ENCODE measurements at regions not wholly inside any gene's neighbourhood (a gene's known extent, or its start where the extent isn't known, plus 50 kb on each side); places are given as distances from the start of the nearest gene placed in this dataset.

DNA sequence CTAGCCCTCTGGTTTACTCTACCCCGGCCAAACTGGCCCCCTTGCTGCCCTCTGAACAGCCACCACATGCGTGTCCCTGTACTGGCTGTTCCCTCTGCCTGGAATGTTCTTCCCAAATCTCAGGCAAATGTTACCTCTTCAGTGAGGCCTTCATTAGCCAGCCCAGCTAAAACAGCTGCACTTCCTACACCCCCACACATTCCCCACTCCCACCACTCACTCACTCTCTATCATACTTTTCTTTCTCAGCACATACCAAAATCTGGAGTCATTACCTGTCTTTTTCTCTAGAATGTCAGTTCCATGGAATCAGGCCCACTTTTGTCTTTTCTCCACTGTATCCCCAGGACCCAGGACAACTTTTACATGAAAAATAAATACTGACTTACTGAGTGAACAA is 401.2 kb upstream of the SULF2 start:
- Histone ChIP-seq H3K9ac (ENCODE audit: low read depth, low read length) (no peak overlapping the region), H3K4me3 (ENCODE audit: low read length) (no peak overlapping the region), H3K27me3 (ENCODE audit: insufficient read depth, low read length) (no peaks in the 10 kb centered on the region), H3K27ac (ENCODE audit: low read depth, low read length) (no peak overlapping the region), H3K4me1 (ENCODE audit: insufficient read depth, low read length) (peaks cover 13% of the 10 kb centered on the region), H3K36me3 (ENCODE audit: insufficient read depth, low read length) (no peaks in the 10 kb centered on the region), H3K9me3 (ENCODE audit: insufficient read depth, low read depth, low read length) (peaks cover 2% of the 10 kb centered on the region; the same call in 1 of the 2 replicates)
- 77% methylated on average over 2 of the region's 2 CpGs for WGBS

DNA sequence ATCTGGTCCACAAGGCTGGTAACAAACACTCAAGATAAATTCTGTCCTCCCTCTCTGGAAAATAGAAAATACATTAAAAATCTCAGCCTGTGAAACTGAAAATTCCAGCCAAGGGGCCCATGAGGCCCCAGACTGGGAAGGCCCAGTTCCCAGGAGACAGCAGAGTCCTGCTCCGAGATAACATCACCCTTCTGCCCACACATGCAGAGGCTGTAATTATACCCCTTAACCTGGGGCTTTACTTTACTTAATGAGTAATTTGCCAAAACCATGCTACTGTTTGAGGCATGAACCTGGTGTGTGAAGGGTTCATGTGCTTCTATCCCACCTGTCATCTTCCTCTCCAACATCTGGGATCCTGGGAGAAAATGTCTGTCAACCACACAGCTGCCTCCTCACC is 398.9 kb upstream of the SULF2 start:
- H3K27ac ChIP-seq (ENCODE audit: low read depth, low read length), result no peak overlapping the region
- WGBS, result 93% methylated on average over 1 of the region's 1 CpG
- no peaks in the 10 kb centered on the region for H3K36me3 ChIP-seq (ENCODE audit: insufficient read depth, low read length)
- peaks cover 3% of the 10 kb centered on the region; the same call in 1 of the 2 replicates for H3K9me3 ChIP-seq (ENCODE audit: insufficient read depth, low read depth, low read length)
- H3K4me1 ChIP-seq (ENCODE audit: insufficient read depth, low read length), result peaks cover 8% of the 10 kb centered on the region
- no peak overlapping the region for H3K9ac ChIP-seq (ENCODE audit: low read depth, low read length)
- no peaks in the 10 kb centered on the region for H3K27me3 ChIP-seq (ENCODE audit: insufficient read depth, low read length)
- H3K4me3 ChIP-seq (ENCODE audit: low read length), result no peak overlapping the region

DNA sequence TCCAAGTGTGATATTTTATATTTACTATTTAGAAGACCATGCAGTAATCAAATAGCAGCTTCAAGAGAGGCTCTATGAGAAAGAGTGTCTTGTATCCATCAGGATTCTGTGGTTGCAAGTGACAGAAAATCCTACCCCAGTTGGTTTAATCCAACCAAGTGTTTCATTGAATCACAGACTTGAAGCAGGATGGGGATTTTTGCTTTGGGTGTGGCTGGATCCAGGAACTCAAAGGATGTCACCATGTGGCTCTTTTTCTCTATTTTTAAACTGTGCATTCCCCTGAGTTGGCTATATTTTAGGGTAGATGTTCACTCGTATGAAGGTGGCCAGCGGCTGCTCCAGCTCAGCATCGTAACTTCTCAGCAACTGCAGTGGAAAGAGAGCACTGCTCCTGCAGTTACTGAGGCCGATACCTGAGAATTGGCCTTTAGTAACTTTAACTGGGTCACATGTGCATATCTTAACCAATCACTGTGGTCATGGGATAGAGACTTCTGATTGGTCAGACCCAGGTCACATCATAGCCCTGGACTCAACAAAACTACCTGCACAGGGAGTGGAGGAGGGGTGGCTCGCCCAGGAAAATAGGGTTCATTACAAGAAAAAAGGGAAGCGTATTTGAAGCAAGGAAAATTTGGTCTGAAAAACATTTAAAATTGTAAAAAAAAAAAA is 396.1 kb upstream of the SULF2 start:
- H3K27me3 ChIP-seq (ENCODE audit: insufficient read depth, low read length), result no peaks in the 10 kb centered on the region
- H3K9me3 ChIP-seq (ENCODE audit: insufficient read depth, low read depth, low read length), result peaks cover 3% of the 10 kb centered on the region; the same call in 1 of the 2 replicates
- H3K4me3 ChIP-seq (ENCODE audit: low read length), result no peak overlapping the region
- H3K36me3 ChIP-seq (ENCODE audit: insufficient read depth, low read length), result no peaks in the 10 kb centered on the region
- peaks cover 21% of the 10 kb centered on the region for H3K4me1 ChIP-seq (ENCODE audit: insufficient read depth, low read length)
- WGBS, result 87% methylated on average over 4 of the region's 6 CpGs
- no peak overlapping the region for H3K9ac ChIP-seq (ENCODE audit: low read depth, low read length)
- no peak overlapping the region for H3K27ac ChIP-seq (ENCODE audit: low read depth, low read length)

DNA sequence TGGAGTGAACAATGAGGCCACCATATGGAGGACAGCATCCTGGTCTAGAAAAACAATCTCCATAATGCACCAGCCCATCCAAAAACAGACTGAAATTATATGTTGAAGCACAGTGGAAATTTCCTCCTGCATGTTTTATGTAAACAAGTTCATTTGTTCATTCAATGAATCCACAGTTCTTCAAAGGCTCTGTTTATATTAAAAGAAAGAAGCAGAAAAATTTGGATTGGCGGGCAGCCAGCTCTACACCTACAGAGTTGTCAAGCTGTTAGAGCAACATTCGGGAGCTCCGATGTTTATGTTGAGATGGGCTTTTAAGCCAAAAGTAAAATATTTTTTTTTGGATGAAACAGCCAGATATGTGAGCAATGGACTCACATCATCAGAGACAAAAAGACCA is 395.3 kb upstream of the SULF2 start:
- Histone ChIP-seq H3K9ac (ENCODE audit: low read depth, low read length) (no peak overlapping the region), H3K27ac (ENCODE audit: low read depth, low read length) (no peak overlapping the region), H3K4me1 (ENCODE audit: insufficient read depth, low read length) (peaks cover 17% of the 10 kb centered on the region), H3K9me3 (ENCODE audit: insufficient read depth, low read depth, low read length) (peaks cover 3% of the 10 kb centered on the region; the same call in 1 of the 2 replicates), H3K36me3 (ENCODE audit: insufficient read depth, low read length) (no peaks in the 10 kb centered on the region), H3K27me3 (ENCODE audit: insufficient read depth, low read length) (no peaks in the 10 kb centered on the region), H3K4me3 (ENCODE audit: low read length) (no peak overlapping the region)
- 85% methylated on average over 3 of the region's 3 CpGs for WGBS

DNA sequence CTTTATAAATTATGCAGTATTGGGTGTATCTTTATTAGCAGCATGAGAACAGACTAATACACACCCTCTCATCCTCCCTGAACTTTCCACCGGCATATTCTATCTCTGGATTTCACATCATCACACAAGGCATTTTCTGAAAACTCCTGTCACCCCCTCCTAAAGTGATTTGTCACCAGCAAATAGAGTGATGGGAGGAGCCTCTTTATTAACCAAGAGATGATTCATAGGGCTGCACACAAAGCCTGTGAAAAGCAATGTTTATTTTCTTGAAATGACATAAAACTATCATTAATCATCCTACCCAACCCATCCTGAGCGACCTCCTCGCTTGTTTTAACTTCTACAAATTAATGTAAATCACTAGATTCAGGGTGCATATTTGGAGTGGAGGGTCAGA is 394.7 kb upstream of the SULF2 start:
- WGBS, result 100% methylated on average over 2 of the region's 3 CpGs
- Histone ChIP-seq H3K9me3 (ENCODE audit: insufficient read depth, low read depth, low read length) (peaks cover 3% of the 10 kb centered on the region; the same call in 1 of the 2 replicates), H3K4me1 (ENCODE audit: insufficient read depth, low read length) (peaks cover 17% of the 10 kb centered on the region), H3K27ac (ENCODE audit: low read depth, low read length) (no peak overlapping the region), H3K4me3 (ENCODE audit: low read length) (no peak overlapping the region), H3K9ac (ENCODE audit: low read depth, low read length) (no peak overlapping the region), H3K27me3 (ENCODE audit: insufficient read depth, low read length) (no peaks in the 10 kb centered on the region), H3K36me3 (ENCODE audit: insufficient read depth, low read length) (no peaks in the 10 kb centered on the region)

DNA sequence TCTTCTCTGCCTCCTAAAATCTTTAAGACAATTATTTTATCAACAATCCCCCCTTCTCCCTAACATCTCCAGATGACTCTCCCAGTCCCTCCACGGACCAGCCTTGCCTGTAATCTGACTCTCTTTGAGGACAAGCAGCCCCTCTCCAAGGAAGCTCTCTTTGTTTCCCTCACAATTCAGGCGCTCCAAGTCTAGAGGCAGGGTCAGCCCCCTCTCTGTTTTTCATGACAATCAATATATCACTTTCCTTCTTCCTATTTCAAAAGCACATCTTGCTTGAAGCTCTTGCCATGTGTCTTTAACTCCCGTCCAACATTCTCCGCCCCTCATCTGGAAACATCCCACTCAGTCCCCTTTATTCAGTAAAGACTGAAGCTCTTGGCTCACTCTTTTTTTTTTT is 393.4 kb upstream of the SULF2 start:
- Histone ChIP-seq H3K9ac (ENCODE audit: low read depth, low read length) (no peak overlapping the region), H3K4me3 (ENCODE audit: low read length) (no peak overlapping the region), H3K27me3 (ENCODE audit: insufficient read depth, low read length) (no peaks in the 10 kb centered on the region), H3K27ac (ENCODE audit: low read depth, low read length) (no peak overlapping the region), H3K9me3 (ENCODE audit: insufficient read depth, low read depth, low read length) (peaks cover 3% of the 10 kb centered on the region; the same call in 1 of the 2 replicates), H3K36me3 (ENCODE audit: insufficient read depth, low read length) (no peaks in the 10 kb centered on the region), H3K4me1 (ENCODE audit: insufficient read depth, low read length) (peaks cover 17% of the 10 kb centered on the region)
- WGBS, result 26% methylated on average over 4 of the region's 4 CpGs

DNA sequence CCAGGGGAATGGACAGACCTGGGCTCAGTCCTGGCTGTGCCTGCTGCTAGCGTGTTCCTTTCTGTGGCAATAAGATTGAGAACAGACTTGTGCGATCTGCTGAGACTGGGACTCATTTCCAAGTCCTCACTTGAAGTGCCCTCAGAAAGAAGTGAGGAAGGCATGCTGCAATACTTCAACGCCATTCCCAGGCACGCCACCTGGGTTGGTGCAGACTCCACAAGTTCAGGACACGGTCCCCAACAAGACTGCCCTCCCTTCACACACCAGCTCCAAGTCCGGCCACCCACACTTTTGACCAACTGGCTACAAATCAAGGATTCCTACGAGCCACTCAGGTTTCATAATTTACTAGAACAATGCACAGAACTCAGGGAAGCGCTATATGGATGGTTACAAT is 391.8 kb upstream of the SULF2 start:
- H3K27me3 ChIP-seq (ENCODE audit: insufficient read depth, low read length), result no peaks in the 10 kb centered on the region
- WGBS, result 79% methylated on average over 8 of the region's 8 CpGs

DNA sequence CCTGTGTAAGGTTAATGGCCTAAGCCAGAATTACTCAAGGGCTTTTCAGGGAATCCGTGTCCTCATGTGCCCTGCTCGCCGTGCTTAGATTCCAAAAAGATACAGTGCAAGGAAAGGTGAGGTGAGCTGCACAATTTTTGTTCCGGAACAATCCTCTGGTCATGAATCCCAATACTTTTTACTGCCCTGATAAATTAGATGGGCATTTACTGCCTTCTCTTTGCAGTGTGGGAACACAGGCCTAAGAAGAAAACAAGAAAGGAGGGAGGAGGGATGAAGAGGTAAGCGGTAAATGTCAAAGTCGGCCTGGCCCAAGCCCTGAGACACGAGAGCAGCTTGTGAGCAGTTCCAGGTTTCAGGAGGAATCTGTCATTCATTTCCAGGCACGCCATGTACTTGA is 390.9 kb upstream of the SULF2 start:
- Histone ChIP-seq H3K36me3 (ENCODE audit: insufficient read depth, low read length) (no peaks in the 10 kb centered on the region), H3K27ac (ENCODE audit: low read depth, low read length) (no peak overlapping the region), H3K9me3 (ENCODE audit: insufficient read depth, low read depth, low read length) (0 out of 2 replicates have a peak, but pooled peaks cover 4% of the 10 kb centered on the region), H3K4me3 (ENCODE audit: low read length) (no peak overlapping the region), H3K9ac (ENCODE audit: low read depth, low read length) (no peak overlapping the region), H3K27me3 (ENCODE audit: insufficient read depth, low read length) (no peaks in the 10 kb centered on the region), H3K4me1 (ENCODE audit: insufficient read depth, low read length) (peaks cover 17% of the 10 kb centered on the region)
- WGBS, result 94% methylated on average over 8 of the region's 8 CpGs

More for the DNA sequence above, 391.8 kb upstream of the SULF2 start:
- no peak overlapping the region for H3K27ac ChIP-seq (ENCODE audit: low read depth, low read length)
- H3K4me3 ChIP-seq (ENCODE audit: low read length), result no peak overlapping the region
- H3K36me3 ChIP-seq (ENCODE audit: insufficient read depth, low read length), result no peaks in the 10 kb centered on the region
- H3K4me1 ChIP-seq (ENCODE audit: insufficient read depth, low read length), result peaks cover 17% of the 10 kb centered on the region
- no peak overlapping the region for H3K9ac ChIP-seq (ENCODE audit: low read depth, low read length)
- H3K9me3 ChIP-seq (ENCODE audit: insufficient read depth, low read depth, low read length), result peaks cover 7% of the 10 kb centered on the region; the same call in 1 of the 2 replicates

DNA sequence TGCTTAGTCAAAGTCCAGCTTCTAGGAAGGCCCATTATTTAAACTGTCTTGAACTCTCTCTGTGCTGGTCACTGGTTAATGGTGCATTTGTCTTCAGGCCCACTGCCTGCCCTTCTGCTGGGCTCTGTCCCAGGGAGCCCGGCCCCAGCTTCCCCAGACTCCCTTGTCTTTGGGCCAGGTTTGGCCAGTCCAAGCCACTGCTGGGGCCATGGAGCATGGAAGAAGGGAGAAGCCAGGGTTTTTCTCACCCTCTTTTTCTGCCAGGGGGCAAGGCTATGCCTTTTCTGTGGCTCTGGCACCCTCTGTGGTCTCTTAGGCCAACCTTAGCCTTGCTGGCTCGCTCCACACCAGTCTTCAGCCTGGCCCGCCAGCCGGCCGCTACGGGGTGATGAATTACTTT is 390.0 kb upstream of the SULF2 start:
- Histone ChIP-seq H3K27me3 (ENCODE audit: insufficient read depth, low read length) (no peaks in the 10 kb centered on the region), H3K9me3 (ENCODE audit: insufficient read depth, low read depth, low read length) (0 out of 2 replicates have a peak, but pooled peaks cover 4% of the 10 kb centered on the region), H3K36me3 (ENCODE audit: insufficient read depth, low read length) (no peaks in the 10 kb centered on the region), H3K9ac (ENCODE audit: low read depth, low read length) (no peak overlapping the region), H3K27ac (ENCODE audit: low read depth, low read length) (no peak overlapping the region), H3K4me1 (ENCODE audit: insufficient read depth, low read length) (peaks cover 17% of the 10 kb centered on the region), H3K4me3 (ENCODE audit: low read length) (no peak overlapping the region)
- WGBS, result 92% methylated on average over 6 of the region's 6 CpGs

DNA sequence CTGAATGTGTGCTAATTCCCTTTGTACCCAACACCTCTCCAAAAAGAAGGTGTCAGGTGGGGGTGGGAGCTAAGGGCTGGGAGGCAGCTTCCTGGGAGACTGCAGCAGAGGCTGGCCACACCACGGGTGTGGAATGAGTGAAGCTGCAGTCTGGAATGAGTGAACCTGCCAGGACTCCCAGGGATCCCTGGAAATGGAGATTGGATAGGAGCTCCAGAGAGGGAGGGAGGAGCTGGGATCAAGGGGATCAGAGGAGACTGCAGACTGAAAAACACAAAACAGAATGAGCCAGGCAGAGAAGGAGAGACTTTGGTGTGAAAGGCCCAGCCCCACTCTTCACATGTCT is 387.0 kb upstream of the SULF2 start:
- H3K9me3 ChIP-seq (ENCODE audit: insufficient read depth, low read depth, low read length), result 0 out of 2 replicates have a peak, but pooled peaks cover 4% of the 10 kb centered on the region
- H3K9ac ChIP-seq (ENCODE audit: low read depth, low read length), result no peak overlapping the region
- no peaks in the 10 kb centered on the region for H3K36me3 ChIP-seq (ENCODE audit: insufficient read depth, low read length)
- H3K4me3 ChIP-seq (ENCODE audit: low read length), result no peak overlapping the region
- H3K27me3 ChIP-seq (ENCODE audit: insufficient read depth, low read length), result no peaks in the 10 kb centered on the region
- no peak overlapping the region for H3K27ac ChIP-seq (ENCODE audit: low read depth, low read length)
- H3K4me1 ChIP-seq (ENCODE audit: insufficient read depth, low read length), result no peaks in the 10 kb centered on the region; the same call in 1 of the 2 replicates
- 68% methylated on average over 1 of the region's 1 CpG for WGBS

DNA sequence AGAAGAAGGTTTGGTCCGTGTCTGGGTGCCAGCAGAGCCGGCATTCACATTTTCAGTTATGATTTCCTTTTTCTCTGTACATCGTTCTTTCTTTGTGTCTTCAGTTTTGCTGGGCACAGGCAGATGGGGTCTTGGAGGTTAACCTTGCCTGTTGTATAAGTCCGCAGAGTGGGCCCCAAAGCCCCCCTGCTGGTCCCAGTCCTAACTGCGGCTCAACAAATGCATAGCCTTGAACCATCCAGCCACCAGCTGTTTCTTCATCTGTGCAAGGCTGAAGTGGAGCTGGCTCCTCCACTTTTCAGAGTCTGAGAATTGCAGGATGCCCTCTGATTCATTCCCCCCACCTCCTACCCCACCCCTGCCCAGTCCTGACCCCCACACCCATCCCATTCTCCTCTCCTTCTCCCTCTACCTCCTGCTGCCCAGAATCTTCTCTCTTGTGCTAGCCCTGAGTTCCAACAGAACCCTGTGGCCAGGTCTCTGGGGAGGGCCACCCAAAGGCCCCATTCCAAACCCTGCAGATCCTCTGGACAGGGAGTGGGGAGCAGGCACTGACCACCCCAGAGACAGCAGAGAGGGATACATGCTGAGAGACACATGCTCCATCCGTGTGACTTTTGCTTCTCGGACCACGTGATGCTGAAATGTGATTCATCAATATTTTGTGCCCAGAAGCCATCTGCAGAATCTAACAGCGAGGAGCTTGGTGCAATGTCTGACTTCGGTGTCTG is 386.5 kb upstream of the SULF2 start:
- Histone ChIP-seq H3K27me3 (ENCODE audit: insufficient read depth, low read length) (no peaks in the 10 kb centered on the region), H3K9ac (ENCODE audit: low read depth, low read length) (no peak overlapping the region)
- 90% methylated on average over 10 of the region's 10 CpGs for WGBS

More for the DNA sequence above, 386.5 kb upstream of the SULF2 start:
- Histone ChIP-seq H3K27ac (ENCODE audit: low read depth, low read length) (no peak overlapping the region), H3K4me1 (ENCODE audit: insufficient read depth, low read length) (no peaks in the 10 kb centered on the region; the same call in 1 of the 2 replicates), H3K4me3 (ENCODE audit: low read length) (no peak overlapping the region), H3K9me3 (ENCODE audit: insufficient read depth, low read depth, low read length) (0 out of 2 replicates have a peak, but pooled peaks cover 4% of the 10 kb centered on the region), H3K36me3 (ENCODE audit: insufficient read depth, low read length) (no peaks in the 10 kb centered on the region)
